ENCODE measurements at regions not wholly inside any gene's neighbourhood (a gene's known extent, or its start where the extent isn't known, plus 50 kb on each side); places are given as distances from the start of the nearest gene placed in this dataset.
"Not testable (repeated sequence)": the region's sequence is repeated elsewhere in the genome, so short reads cannot be mapped to it uniquely, and the experiment has no call there.

GRCh38 chr6:25188232-25188631, 90.9 kb upstream of the CARMIL1 start:
- Histone ChIP-seq H3K9ac (ENCODE audit: low read length) (no peak overlapping the region), H3K9me3 (ENCODE audit: control insufficient read depth, low read length) (no peaks in the 10 kb centered on the region), H3K27me3 (replicated peaks; ENCODE audit: control insufficient read depth, insufficient read depth, low read length) (no peaks in the 10 kb centered on the region), H3K36me3 (ENCODE audit: control insufficient read depth, insufficient read depth, low read length, severe bottlenecking) (no peaks in the 10 kb centered on the region), H3K4me1 (ENCODE audit: control insufficient read depth, insufficient read depth, low read length) (peaks cover 14% of the 10 kb centered on the region), H3K4me3 (ENCODE audit: low read length) (no peak overlapping the region)
- no peak for DNase-seq (ENCODE audit: low read depth)

DNA sequence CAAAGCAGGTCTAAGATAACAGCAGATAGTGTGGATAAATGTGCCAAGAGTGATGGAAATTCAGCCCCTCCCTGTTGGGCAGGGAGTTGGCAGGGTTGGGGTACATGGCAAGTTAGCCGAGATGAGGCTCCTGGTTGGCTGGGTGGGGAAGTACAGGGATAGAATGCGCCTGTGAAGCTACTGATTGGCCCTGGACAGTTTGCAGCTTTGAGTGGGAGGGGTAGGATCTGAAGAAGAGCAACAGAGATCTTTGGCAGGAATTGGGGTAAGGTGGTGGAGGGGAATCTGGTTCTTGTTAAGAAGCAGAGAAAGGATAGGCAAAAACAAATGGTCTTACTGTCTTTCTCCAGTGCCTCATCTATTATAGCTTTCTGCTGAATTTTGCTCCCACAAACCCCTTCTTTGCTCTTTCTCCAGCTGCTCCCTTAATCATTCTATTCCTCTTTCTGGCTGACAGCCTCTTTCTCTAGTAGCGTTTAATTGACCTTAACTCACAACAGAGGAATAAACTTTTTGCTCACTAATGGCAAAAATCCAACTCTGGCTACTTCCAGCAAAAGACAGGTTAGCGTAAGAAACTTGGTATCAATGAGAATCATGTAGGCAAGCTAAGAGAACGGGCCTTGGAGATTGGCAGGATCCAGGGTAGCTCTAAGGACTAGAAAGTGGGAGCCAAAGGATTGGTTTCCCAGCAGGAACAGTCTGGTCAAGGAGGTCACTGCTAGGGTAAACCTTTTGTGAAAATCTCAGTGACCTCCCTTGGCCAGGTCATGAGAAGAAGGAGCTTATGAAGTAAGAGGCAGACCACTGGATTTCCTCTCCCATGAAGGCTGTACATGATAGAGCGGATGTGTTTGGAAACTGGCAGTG, 86.3 kb upstream of the CARMIL1 start:
- H3K9me3 ChIP-seq (ENCODE audit: control insufficient read depth, low read length), result no peaks in the 10 kb centered on the region
- peaks cover 24% of the 10 kb centered on the region for H3K4me1 ChIP-seq (ENCODE audit: control insufficient read depth, insufficient read depth, low read length)
- peak overlapping the region; percentile 36 for H3K4me3 ChIP-seq (ENCODE audit: low read length)
- H3K9ac ChIP-seq (ENCODE audit: low read length), result peak overlapping the region; percentile 66
- H3K36me3 ChIP-seq (ENCODE audit: control insufficient read depth, insufficient read depth, low read length, severe bottlenecking), result no peaks in the 10 kb centered on the region
- peak; percentile 75 for DNase-seq (ENCODE audit: low read depth)
- no peaks in the 10 kb centered on the region for H3K27me3 ChIP-seq (replicated peaks; ENCODE audit: control insufficient read depth, insufficient read depth, low read length)

DNA sequence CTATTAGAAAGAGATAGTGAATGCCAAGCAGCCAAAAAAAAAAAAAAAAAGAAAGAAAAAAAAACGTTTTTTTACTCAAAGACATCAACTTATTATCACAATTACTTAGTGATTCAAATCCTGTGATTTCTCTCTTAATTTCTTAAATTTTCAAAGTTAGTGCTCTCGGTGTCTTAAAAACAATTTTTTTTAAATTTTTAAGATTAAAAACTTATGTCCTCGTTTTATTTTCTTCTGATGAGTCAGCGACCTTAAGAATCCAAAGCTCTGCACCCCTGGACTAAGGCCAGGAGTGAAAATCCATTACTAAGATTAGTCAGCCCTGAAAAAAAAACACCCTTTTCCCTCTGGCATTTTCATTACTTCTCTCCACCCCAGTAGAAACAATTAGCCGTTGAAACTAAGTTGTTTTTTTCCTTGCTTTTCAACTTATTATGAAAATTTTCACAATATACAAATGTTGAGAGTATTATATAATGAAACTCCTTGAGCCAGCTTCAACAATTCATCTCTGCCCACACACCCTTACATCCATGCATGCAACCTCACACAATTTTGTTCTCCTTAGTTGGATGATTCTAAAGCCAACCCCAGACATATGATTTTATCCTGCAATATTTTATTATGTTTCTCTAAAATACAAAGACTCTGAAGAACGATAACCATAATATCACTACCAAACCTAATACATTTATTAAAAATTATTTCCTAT, 85.6 kb upstream of the CARMIL1 start:
- Histone ChIP-seq H3K27me3 (replicated peaks; ENCODE audit: control insufficient read depth, insufficient read depth, low read length) (no peaks in the 10 kb centered on the region), H3K9ac (ENCODE audit: low read length) (peak overlapping the region; percentile 66), H3K4me3 (ENCODE audit: low read length) (peak overlapping the region; percentile 64), H3K9me3 (ENCODE audit: control insufficient read depth, low read length) (no peaks in the 10 kb centered on the region), H3K36me3 (ENCODE audit: control insufficient read depth, insufficient read depth, low read length, severe bottlenecking) (no peaks in the 10 kb centered on the region), H3K4me1 (ENCODE audit: control insufficient read depth, insufficient read depth, low read length) (peaks cover 24% of the 10 kb centered on the region)
- DNase-seq (ENCODE audit: low read depth), result peak; percentile 97

DNA sequence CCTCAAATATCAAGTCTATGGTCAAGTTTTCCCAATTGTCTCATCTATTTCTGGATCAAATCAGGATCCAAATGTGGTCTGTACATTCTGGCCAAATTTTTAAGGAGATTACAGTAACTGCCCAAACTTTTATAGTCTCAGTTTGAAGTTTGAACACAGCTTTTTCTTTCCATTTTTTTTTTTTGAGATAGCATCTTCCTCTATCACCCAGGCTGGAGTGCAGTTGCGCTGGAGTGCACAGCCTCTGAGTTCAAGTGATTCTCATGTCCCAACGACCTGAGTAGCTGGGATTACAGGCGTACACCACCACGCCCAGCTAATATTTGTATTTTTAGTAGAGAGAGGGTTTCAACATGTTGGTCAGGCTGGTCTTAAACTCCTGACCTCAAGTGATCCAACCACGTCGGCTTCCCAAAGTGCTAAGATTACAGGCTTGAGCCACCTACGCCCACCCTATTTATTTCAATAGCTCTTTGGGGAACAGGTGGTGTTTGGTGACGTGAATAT, 84.9 kb upstream of the CARMIL1 start:
- H3K9me3 ChIP-seq (ENCODE audit: control insufficient read depth, low read length), result no peaks in the 10 kb centered on the region
- peak overlapping the region; percentile 66 for H3K9ac ChIP-seq (ENCODE audit: low read length)
- peaks cover 24% of the 10 kb centered on the region for H3K4me1 ChIP-seq (ENCODE audit: control insufficient read depth, insufficient read depth, low read length)
- H3K4me3 ChIP-seq (ENCODE audit: low read length), result peak overlapping the region; percentile 64
- H3K27me3 ChIP-seq (replicated peaks; ENCODE audit: control insufficient read depth, insufficient read depth, low read length), result no peaks in the 10 kb centered on the region
- no peaks in the 10 kb centered on the region for H3K36me3 ChIP-seq (ENCODE audit: control insufficient read depth, insufficient read depth, low read length, severe bottlenecking)
- peak; percentile 28 for DNase-seq (ENCODE audit: low read depth)

- Histone ChIP-seq H3K9me3 (ENCODE audit: control insufficient read depth, low read length) (no peaks in the 10 kb centered on the region), H3K9ac (ENCODE audit: low read length) (no peak overlapping the region), H3K4me1 (ENCODE audit: control insufficient read depth, insufficient read depth, low read length) (peaks cover 24% of the 10 kb centered on the region), H3K27me3 (replicated peaks; ENCODE audit: control insufficient read depth, insufficient read depth, low read length) (no peaks in the 10 kb centered on the region), H3K4me3 (ENCODE audit: low read length) (no peak overlapping the region), H3K36me3 (ENCODE audit: control insufficient read depth, insufficient read depth, low read length, severe bottlenecking) (no peaks in the 10 kb centered on the region)
- DNase-seq (ENCODE audit: low read depth), result no peak
Measured at GRCh38 chr6:25196464-25196863, 82.7 kb upstream of the CARMIL1 start.

DNA sequence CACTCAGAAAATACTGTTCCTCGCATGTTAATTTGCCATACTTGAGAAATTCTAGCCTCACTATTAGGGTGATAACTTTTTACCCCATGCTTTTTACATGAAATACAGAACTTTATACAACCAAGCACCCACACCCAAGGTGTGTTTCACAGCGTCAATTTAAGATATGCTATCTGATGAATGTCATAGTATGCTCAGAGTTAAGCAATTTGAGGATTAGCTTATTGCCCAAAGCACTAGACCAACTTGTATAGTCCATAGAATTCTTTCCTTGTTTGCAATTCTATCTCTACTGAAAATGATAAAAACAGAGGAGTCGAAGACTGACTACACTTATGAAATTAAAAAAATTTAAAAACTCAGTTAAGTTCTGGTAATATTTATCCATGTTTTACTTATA, 82.1 kb upstream of the CARMIL1 start:
- no peak for DNase-seq (ENCODE audit: low read depth)
- Histone ChIP-seq H3K36me3 (ENCODE audit: control insufficient read depth, insufficient read depth, low read length, severe bottlenecking) (no peaks in the 10 kb centered on the region), H3K4me1 (ENCODE audit: control insufficient read depth, insufficient read depth, low read length) (peaks cover 21% of the 10 kb centered on the region), H3K4me3 (ENCODE audit: low read length) (no peak overlapping the region), H3K27me3 (replicated peaks; ENCODE audit: control insufficient read depth, insufficient read depth, low read length) (no peaks in the 10 kb centered on the region), H3K9ac (ENCODE audit: low read length) (no peak overlapping the region), H3K9me3 (ENCODE audit: control insufficient read depth, low read length) (no peaks in the 10 kb centered on the region)

DNA sequence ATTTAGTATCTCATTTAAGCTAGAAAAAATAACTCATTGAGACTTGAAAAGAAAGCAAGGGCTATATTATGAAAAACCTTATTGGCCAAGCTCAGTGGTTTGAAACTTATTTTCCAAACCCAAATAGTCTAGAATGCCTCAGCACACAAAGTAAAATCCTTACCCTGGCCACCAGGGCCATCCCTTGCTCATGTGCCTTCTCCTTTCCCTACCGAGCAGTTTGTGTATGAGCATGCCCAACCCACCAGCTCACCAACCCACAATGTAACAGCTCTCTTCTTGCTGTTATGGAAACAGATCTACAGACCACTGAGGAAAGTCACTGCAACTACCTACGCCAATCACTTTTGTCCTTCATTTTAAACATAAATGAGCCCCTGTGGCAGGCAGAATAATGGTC, 79.6 kb upstream of the CARMIL1 start:
- Histone ChIP-seq H3K9ac (ENCODE audit: low read length) (no peak overlapping the region), H3K9me3 (ENCODE audit: control insufficient read depth, low read length) (peaks cover 5% of the 10 kb centered on the region), H3K4me1 (ENCODE audit: control insufficient read depth, insufficient read depth, low read length) (peaks cover 8% of the 10 kb centered on the region), H3K4me3 (ENCODE audit: low read length) (no peak overlapping the region), H3K27me3 (replicated peaks; ENCODE audit: control insufficient read depth, insufficient read depth, low read length) (no peaks in the 10 kb centered on the region), H3K36me3 (ENCODE audit: control insufficient read depth, insufficient read depth, low read length, severe bottlenecking) (no peaks in the 10 kb centered on the region)
- DNase-seq (ENCODE audit: low read depth), result no peak

DNA sequence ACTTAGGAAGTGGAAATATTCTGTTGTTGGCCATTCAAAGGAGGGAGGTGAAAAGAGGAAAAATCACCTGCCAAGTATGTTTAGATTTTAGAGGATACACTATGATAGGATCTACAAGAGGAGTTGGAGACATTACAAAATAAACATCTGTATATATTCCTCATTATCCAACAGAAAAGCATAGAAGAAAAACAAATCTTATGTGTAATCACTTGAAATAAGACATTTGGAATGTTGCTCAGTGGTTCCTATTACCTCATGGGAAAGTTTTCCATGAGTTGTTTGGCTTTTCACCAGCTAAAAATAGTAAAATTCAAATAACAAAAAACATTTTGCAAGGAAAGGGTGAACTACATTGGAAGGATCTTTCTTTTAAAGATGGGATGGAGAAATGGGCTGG, 76.7 kb upstream of the CARMIL1 start:
- DNase-seq (ENCODE audit: low read depth), result peak; percentile 78
- H3K9me3 ChIP-seq (ENCODE audit: control insufficient read depth, low read length), result peaks cover 21% of the 10 kb centered on the region
- no peak overlapping the region for H3K4me3 ChIP-seq (ENCODE audit: low read length)
- H3K4me1 ChIP-seq (ENCODE audit: control insufficient read depth, insufficient read depth, low read length), result peaks cover 6% of the 10 kb centered on the region
- no peaks in the 10 kb centered on the region for H3K36me3 ChIP-seq (ENCODE audit: control insufficient read depth, insufficient read depth, low read length, severe bottlenecking)
- H3K27me3 ChIP-seq (replicated peaks; ENCODE audit: control insufficient read depth, insufficient read depth, low read length), result no peaks in the 10 kb centered on the region
- no peak overlapping the region for H3K9ac ChIP-seq (ENCODE audit: low read length)

GRCh38 chr6:25205629-25206028, 73.5 kb upstream of the CARMIL1 start:
- Histone ChIP-seq H3K36me3 (ENCODE audit: control insufficient read depth, insufficient read depth, low read length, severe bottlenecking) (no peaks in the 10 kb centered on the region), H3K27me3 (replicated peaks; ENCODE audit: control insufficient read depth, insufficient read depth, low read length) (no peaks in the 10 kb centered on the region), H3K4me3 (ENCODE audit: low read length) (no peak overlapping the region), H3K4me1 (ENCODE audit: control insufficient read depth, insufficient read depth, low read length) (peaks cover 6% of the 10 kb centered on the region), H3K9me3 (ENCODE audit: control insufficient read depth, low read length) (peaks cover 24% of the 10 kb centered on the region), H3K9ac (ENCODE audit: low read length) (no peak overlapping the region)
- DNase-seq (ENCODE audit: low read depth), result no peak

- H3K4me1 ChIP-seq (ENCODE audit: control insufficient read depth, insufficient read depth, low read length); DNase-seq (ENCODE audit: low read depth); H3K9ac ChIP-seq (ENCODE audit: low read length); H3K36me3 ChIP-seq (ENCODE audit: control insufficient read depth, insufficient read depth, low read length, severe bottlenecking); H3K27me3 ChIP-seq (replicated peaks; ENCODE audit: control insufficient read depth, insufficient read depth, low read length); H3K4me3 ChIP-seq (ENCODE audit: low read length): not testable (repeated sequence)
- peaks cover 24% of the 10 kb centered on the region for H3K9me3 ChIP-seq (ENCODE audit: control insufficient read depth, low read length)
Measured at GRCh38 chr6:25207453-25208155, 71.6 kb upstream of the CARMIL1 start.

GRCh38 chr6:25215881-25216280, 63.3 kb upstream of the CARMIL1 start:
- Histone ChIP-seq H3K4me1 (ENCODE audit: control insufficient read depth, insufficient read depth, low read length) (peaks cover 6% of the 10 kb centered on the region), H3K4me3 (ENCODE audit: low read length) (no peak overlapping the region), H3K27me3 (replicated peaks; ENCODE audit: control insufficient read depth, insufficient read depth, low read length) (no peaks in the 10 kb centered on the region), H3K9ac (ENCODE audit: low read length) (no peak overlapping the region), H3K36me3 (ENCODE audit: control insufficient read depth, insufficient read depth, low read length, severe bottlenecking) (no peaks in the 10 kb centered on the region), H3K9me3 (ENCODE audit: control insufficient read depth, low read length) (no peaks in the 10 kb centered on the region)
- DNase-seq (ENCODE audit: low read depth), result peak; percentile 67

All from adipocyte (in vitro differentiated cells).